Stomach smooth muscle (tissue), 2 donors: ENCODE measurements at regions not wholly inside any gene's neighbourhood (a gene's known extent, or its start where the extent isn't known, plus 50 kb on each side); places are given as distances from the start of the nearest gene placed in this dataset.

Experiments
- H3K27ac ChIP-seq: one replicate; pipeline ENCODE4 v1.7.0; 2013; ENCODE audit warnings: mild to moderate bottlenecking, low read length, inconsistent platforms
- H3K27me3 ChIP-seq, 2 donors: one replicate each; pipeline ENCODE4 v1.7.0; 2013; ENCODE audit warnings: low read length in 2 of 2; ENCODE audit not compliant: insufficient read depth in 2 of 2, control insufficient read depth in 1 of 2
- H3K36me3 ChIP-seq, 2 donors: one replicate each; pipeline ENCODE4 v1.7.0; 2013; ENCODE audit warnings: low read length in 2 of 2; ENCODE audit not compliant: control insufficient read depth in 2 of 2, insufficient read depth in 2 of 2
- H3K4me1 ChIP-seq: one replicate; pipeline ENCODE4 v1.7.0; 2013; ENCODE audit warnings: low read length; ENCODE audit not compliant: control insufficient read depth, insufficient read depth
- H3K4me3 ChIP-seq, 2 donors: one replicate each; pipeline ENCODE4 v1.7.0; 2013; ENCODE audit warnings: low read length in 2 of 2
- H3K9ac ChIP-seq, 2 donors: one replicate each; pipeline ENCODE4 v1.7.0; 2013; ENCODE audit warnings: low read length in 2 of 2, mild to moderate bottlenecking in 1 of 2
- H3K9me3 ChIP-seq, 2 donors: one replicate each; pipeline ENCODE4 v1.7.0; 2013; ENCODE audit warnings: low read length in 2 of 2; ENCODE audit not compliant: control insufficient read depth in 2 of 2
- donor health status: healthy.
- donor health status: Pancreatic carcinoma.

GRCh38 chr4:174045381-174045780 lies 238.1 kb downstream of the FBXO8 start:
- H3K27me3 ChIP-seq, result no peaks in the 10 kb centered on the region
- H3K9me3 ChIP-seq, result no peaks in the 10 kb centered on the region
- H3K9ac ChIP-seq, result no peak overlapping the region
- no peak overlapping the region for H3K27ac ChIP-seq
- no peaks in the 10 kb centered on the region for H3K4me1 ChIP-seq
- H3K36me3 ChIP-seq, result no peaks in the 10 kb centered on the region
- no peak overlapping the region for H3K4me3 ChIP-seq

DNA sequence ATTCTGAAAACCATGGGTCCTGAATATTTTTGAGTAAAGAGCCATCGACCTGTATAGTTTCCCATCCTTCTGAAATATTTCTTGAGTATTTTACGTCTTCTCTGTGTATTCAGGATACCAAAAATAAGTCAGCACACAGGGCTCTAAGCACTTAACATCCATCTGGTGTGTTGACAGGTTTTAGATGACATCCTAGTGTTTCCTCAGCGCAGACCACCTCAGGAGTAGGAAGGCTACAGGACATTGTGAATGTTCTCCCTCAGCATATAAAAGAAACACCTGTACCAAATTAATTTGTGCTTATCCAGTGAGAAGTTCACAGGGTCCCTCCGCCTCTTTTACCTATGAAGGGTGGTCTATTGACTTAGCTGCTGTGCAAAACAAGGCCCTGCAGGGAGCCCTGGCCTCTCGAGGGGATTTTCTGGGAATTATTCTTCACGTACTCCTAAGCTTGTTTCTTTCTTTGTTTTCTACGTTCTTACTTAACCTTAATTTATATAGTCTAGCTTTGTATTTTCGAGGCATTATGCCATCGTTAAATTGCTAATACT lies 241.8 kb downstream of the FBXO8 start:
- Histone ChIP-seq H3K9me3 (no peaks in the 10 kb centered on the region), H3K27ac (no peak overlapping the region), H3K4me3 (no peak overlapping the region), H3K27me3 (no peaks in the 10 kb centered on the region), H3K36me3 (no peaks in the 10 kb centered on the region), H3K9ac (no peak overlapping the region), H3K4me1 (no peaks in the 10 kb centered on the region)

DNA sequence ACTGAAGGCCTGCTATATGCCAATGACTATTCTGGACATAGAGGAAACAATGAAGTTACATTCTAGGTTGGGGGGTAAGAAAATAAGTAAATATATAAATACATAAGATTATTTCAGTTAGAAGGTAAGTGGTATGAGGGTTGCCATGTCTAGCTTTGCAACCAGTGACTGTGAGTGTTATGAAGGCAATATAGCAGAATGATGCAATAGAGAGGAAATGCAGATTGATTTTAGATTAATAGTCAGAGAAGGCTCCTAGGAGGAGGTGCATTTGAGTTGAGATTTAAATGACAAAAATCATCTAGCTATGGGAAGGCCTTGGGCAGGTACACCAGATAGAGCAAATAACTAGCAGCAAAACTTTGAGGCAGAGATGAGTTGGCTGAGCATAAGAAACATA lies 243.2 kb downstream of the FBXO8 start:
- H3K27me3 ChIP-seq, result no peaks in the 10 kb centered on the region
- H3K36me3 ChIP-seq, result no peaks in the 10 kb centered on the region
- H3K4me1 ChIP-seq, result no peaks in the 10 kb centered on the region
- no peak overlapping the region for H3K4me3 ChIP-seq
- H3K9ac ChIP-seq, result no peak overlapping the region
- no peak overlapping the region for H3K27ac ChIP-seq
- no peaks in the 10 kb centered on the region for H3K9me3 ChIP-seq

DNA sequence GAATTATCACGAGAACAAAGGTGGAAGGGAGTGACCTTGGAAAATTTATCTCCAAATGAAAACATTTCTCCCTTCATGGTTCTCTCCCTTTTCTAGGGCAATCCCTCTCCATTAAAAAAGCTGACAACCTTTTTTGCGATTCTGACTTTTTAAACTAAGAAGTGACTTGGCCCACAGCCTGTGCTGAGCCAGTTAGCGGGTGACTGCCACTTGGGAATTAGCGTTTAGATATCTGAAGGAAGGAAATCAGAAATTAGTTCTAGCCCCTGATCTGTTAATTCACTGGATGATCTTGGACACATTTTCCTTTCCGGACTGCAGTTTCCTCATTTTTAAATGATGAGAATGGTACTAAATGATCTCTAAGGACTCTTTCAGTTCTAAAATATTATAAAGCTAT lies 245.0 kb downstream of the FBXO8 start:
- Histone ChIP-seq H3K36me3 (no peaks in the 10 kb centered on the region), H3K9me3 (no peaks in the 10 kb centered on the region), H3K4me1 (no peaks in the 10 kb centered on the region), H3K27me3 (no peaks in the 10 kb centered on the region), H3K4me3 (no peak overlapping the region), H3K27ac (no peak overlapping the region), H3K9ac (no peak overlapping the region)

DNA sequence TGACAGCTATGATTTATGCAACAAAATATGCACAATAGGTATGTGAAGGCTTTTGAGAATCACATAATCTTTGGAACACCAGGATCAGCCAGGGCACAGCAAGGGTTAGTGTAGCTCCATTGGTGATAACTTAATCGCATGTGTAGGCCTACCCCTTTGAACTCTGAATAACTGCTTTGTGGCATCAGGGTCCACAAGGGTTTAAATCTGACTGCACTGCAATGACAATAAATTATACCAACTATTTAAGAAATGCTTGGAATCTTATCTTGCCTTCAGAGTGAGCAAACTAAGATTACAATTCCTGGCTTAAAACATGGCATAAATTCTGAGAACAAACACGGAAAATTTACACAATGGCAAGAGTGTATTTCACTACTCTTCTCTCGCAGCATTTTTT lies 245.8 kb downstream of the FBXO8 start:
- Histone ChIP-seq H3K9me3 (no peaks in the 10 kb centered on the region), H3K27ac (no peak overlapping the region), H3K36me3 (no peaks in the 10 kb centered on the region), H3K27me3 (no peaks in the 10 kb centered on the region), H3K9ac (no peak overlapping the region), H3K4me3 (no peak overlapping the region), H3K4me1 (no peaks in the 10 kb centered on the region)

- Histone ChIP-seq H3K36me3 (no peaks in the 10 kb centered on the region), H3K27me3 (no peaks in the 10 kb centered on the region), H3K9ac (no peak overlapping the region), H3K9me3 (no peaks in the 10 kb centered on the region), H3K4me1 (no peaks in the 10 kb centered on the region), H3K27ac (no peak overlapping the region), H3K4me3 (no peak overlapping the region)
Measured at GRCh38 chr4:174037049-174037448, 246.4 kb downstream of the FBXO8 start.

- Histone ChIP-seq H3K4me1 (no peaks in the 10 kb centered on the region), H3K27me3 (no peaks in the 10 kb centered on the region), H3K9ac (no peak overlapping the region), H3K4me3 (no peak overlapping the region), H3K27ac (no peak overlapping the region), H3K36me3 (no peaks in the 10 kb centered on the region), H3K9me3 (no peaks in the 10 kb centered on the region)
Measured at GRCh38 chr4:174036576-174036975, 246.9 kb downstream of the FBXO8 start.

- no peak overlapping the region for H3K27ac ChIP-seq
- H3K4me1 ChIP-seq, result no peaks in the 10 kb centered on the region
- no peaks in the 10 kb centered on the region for H3K27me3 ChIP-seq
- H3K9me3 ChIP-seq, result no peaks in the 10 kb centered on the region
- H3K9ac ChIP-seq, result no peak overlapping the region
- H3K36me3 ChIP-seq, result no peaks in the 10 kb centered on the region
- no peak overlapping the region for H3K4me3 ChIP-seq
Measured at GRCh38 chr4:174036111-174036510, 247.4 kb downstream of the FBXO8 start.

DNA sequence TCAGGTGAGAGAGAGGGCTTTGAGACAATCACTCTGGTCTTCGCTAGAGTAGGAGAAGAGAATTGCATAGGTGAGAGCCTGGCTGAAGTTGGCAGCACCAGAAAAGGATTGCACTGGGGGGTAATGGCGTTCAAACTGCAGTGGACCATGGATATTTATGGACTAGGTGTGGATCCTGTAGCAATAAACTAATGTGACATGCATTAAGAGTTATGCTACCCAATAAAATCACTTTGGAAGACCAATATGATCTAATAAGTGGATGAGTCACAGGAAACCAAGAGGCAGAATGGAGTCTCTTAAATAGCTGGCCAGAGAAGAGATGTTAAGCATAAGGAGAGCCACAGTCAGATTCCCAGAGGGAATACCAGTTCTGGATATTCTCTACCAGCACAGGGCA lies 259.8 kb downstream of the FBXO8 start:
- Histone ChIP-seq H3K27ac (no peak overlapping the region), H3K36me3 (no peaks in the 10 kb centered on the region), H3K9ac (no peak overlapping the region), H3K4me1 (no peaks in the 10 kb centered on the region), H3K9me3 (no peaks in the 10 kb centered on the region), H3K27me3 (no peaks in the 10 kb centered on the region), H3K4me3 (no peak overlapping the region)

DNA sequence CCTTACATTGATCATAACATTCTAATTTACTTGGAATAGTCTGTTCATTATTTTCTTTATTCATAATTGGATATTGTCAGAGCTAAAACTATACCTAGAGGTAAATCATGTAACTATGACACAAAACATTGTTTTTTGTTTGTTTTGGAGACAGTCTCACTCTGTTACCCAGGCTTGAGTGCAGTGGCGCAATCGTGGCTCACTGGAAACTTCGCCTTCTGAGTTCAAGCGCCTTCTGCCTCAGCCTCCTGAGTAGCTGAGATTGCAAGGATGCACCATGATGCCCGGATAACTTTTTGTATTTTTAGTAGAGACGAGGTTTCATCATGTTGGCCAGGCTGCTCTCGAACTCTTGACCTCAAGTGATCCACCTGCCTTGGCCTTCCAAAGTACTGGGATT lies 265.2 kb downstream of the FBXO8 start:
- Histone ChIP-seq H3K36me3 (no peaks in the 10 kb centered on the region), H3K27ac (no peak overlapping the region), H3K9me3 (no peaks in the 10 kb centered on the region), H3K4me3 (no peak overlapping the region), H3K9ac (no peak overlapping the region), H3K27me3 (no peaks in the 10 kb centered on the region), H3K4me1 (no peaks in the 10 kb centered on the region)

DNA sequence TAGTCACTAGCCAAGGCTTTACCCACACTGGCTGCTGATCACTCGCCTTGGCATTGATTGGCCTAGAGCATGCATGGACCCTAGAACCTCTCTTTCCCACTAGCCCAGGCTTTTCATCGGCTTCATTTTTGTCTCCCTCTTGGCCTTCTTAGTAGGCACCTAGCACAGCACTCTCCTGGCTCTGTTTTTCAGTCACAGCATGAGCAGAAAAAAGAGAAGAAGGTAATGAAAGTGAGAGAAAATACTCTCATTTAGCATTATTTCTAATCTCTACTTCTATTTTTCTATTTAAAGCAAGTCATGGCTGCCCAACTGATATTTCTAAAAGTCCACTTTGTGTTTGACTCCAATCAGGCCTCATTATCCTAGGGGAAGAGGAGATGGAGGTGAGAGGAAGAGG lies 267.2 kb downstream of the FBXO8 start:
- Histone ChIP-seq H3K27ac (no peak overlapping the region), H3K27me3 (no peaks in the 10 kb centered on the region), H3K4me1 (no peaks in the 10 kb centered on the region), H3K9me3 (no peaks in the 10 kb centered on the region), H3K36me3 (no peaks in the 10 kb centered on the region), H3K4me3 (no peak overlapping the region), H3K9ac (no peak overlapping the region)
